Stomach (tissue), 8 donors: ENCODE measurements at regions not wholly inside any gene's neighbourhood (a gene's known extent, or its start where the extent isn't known, plus 50 kb on each side); places are given as distances from the start of the nearest gene placed in this dataset.

Source experiments
- DNase-seq, 2 donors: peaks; one replicate each; pipeline versions ENCODE4 v3.0.0 to v3.0.0-alpha.2; 2013 to 2019
- H3K27ac ChIP-seq, 5 donors: fragments of 200-600 bp in 4 of 5; sonication (generic) in 4 of 5; one replicate each; pipeline ENCODE4 v1.5.1; 2013 to 2019; ENCODE audit warnings: mild to moderate bottlenecking in 1 of 5, moderate library complexity in 1 of 5
- H3K27me3 ChIP-seq, 3 donors: fragments of 200-600 bp; sonication (generic); one replicate each; pipeline ENCODE4 v1.5.1; 2017 to 2019; ENCODE audit warnings: mixed run types in 1 of 3
- H3K36me3 ChIP-seq, 4 donors: fragments of 200-600 bp; sonication (generic); 1 replicate in 3 of 4; 2 replicates in 1 of 4; pipeline ENCODE4 v1.5.1; 2016 to 2019
- H3K4me1 ChIP-seq, 4 donors: fragments of 200-600 bp; sonication (generic); one replicate each; pipeline ENCODE4 v1.5.1; 2016 to 2019
- H3K4me3 ChIP-seq, 4 donors: fragments of 200-600 bp; sonication (generic) in 3 of 4; one replicate each; pipeline ENCODE4 v1.5.1; 2016 to 2019; ENCODE audit warnings: mild to moderate bottlenecking in 1 of 4
- H3K9me3 ChIP-seq, 4 donors: fragments of 200-600 bp; sonication (generic); one replicate each; pipeline ENCODE4 v1.5.1; 2016 to 2019
- CTCF ChIP-seq, 7 experiments: fragments of 450-650 bp in 4 of 7; fragments of 200-600 bp in 3 of 7; sonication (generic) in 3 of 7; IDR thresholded peaks; one replicate each; pipeline ENCODE4 v1.5.1; 2016 to 2019; ENCODE audit warnings: antibody characterized with exemption in 7 of 7, control low read depth in 2 of 7, mild to moderate bottlenecking in 1 of 7
- EP300 ChIP-seq: sonication (generic); formaldehyde crosslinking; IDR thresholded peaks from one replicate; pipeline ENCODE4 v1.6.1; 2017; ENCODE audit warnings: antibody characterized with exemption
- POLR2A ChIP-seq, 4 donors: fragments of 450-650 bp; IDR thresholded peaks; one replicate each; pipeline ENCODE4 v1.6.1; 2016; ENCODE audit warnings: antibody characterized with exemption in 4 of 4, control low read depth in 2 of 4, mild to moderate bottlenecking in 1 of 4, moderate library complexity in 1 of 4
- POLR2AphosphoS5 ChIP-seq, 3 donors: sonication (generic); formaldehyde crosslinking; IDR thresholded peaks; one replicate each; pipeline ENCODE4 v1.6.1; 2016; ENCODE audit warnings: antibody characterized with exemption in 3 of 3
- WGBS, 5 donors: extraction: QIAGEN DNeasy Blood & Tissue Kit in 3 of 5; methylation state at CpG; one replicate each; pipeline versions ENCODE4 v1.1.5 to v1.1.7; 2013 to 2018; 5-methylcytosine and 5-hydroxymethylcytosine counted together
- intact Hi-C: fragments of 100-400 bp; cut with DNase I; formaldehyde crosslinking; loops from one replicate; pipeline ENCODE4 v1.15.1; 2023; ENCODE audit warnings: low total_unique reads
- donor health status: healthy with polysubstance abuse.
- donor health status: Bipolar disorder and iron deficiency.
- donor health status: healthy.

- no peak for DNase-seq
- Histone ChIP-seq H3K9me3 (peaks cover 0 to 2% (median 0%) of the 10 kb centered on the region in 4 donors), H3K27me3 (peaks cover 0 to 37% (median 14%) of the 10 kb centered on the region in 3 donors), H3K4me1 (no peaks in the 10 kb centered on the region), H3K36me3 (no peaks in the 10 kb centered on the region), H3K27ac (no peak overlapping the region), H3K4me3 (no peak overlapping the region)
- WGBS, 5 donors = 69 to 79% (median 74%) methylated on average over 6 of the region's 6 CpGs
- TF ChIP-seq EP300 (no peak), POLR2AphosphoS5 (IDR thresholded peaks at IDR 0.05) (no peak), CTCF (IDR thresholded peaks at IDR 0.05) (no peak), POLR2A (IDR thresholded peaks at IDR 0.05) (no peak)
- intact Hi-C loops = no loop called here
Observed at GRCh38 chr5:1999794-2000193, 117.1 kb upstream of the IRX4 start.

GRCh38 chr5:1998716-1999317, 116.1 kb upstream of the IRX4 start:
- H3K27ac ChIP-seq = no peak overlapping the region
- no peaks in the 10 kb centered on the region for H3K36me3 ChIP-seq
- peaks cover 2 to 11% (median 3%) of the 10 kb centered on the region in 4 donors for H3K9me3 ChIP-seq
- no peak overlapping the region for H3K4me3 ChIP-seq
- H3K27me3 ChIP-seq = peaks cover 0 to 27% (median 9%) of the 10 kb centered on the region in 3 donors
- intact Hi-C loops = no loop called here
- 73 to 85% (median 81%) methylated on average over 4 of the region's 4 CpGs for WGBS, 5 donors
- TF ChIP-seq EP300 (no peak), POLR2A (IDR thresholded peaks at IDR 0.05) (no peak), POLR2AphosphoS5 (IDR thresholded peaks at IDR 0.05) (no peak), CTCF (IDR thresholded peaks at IDR 0.05) (no peak)
- DNase-seq = no peak
- no peaks in the 10 kb centered on the region for H3K4me1 ChIP-seq

GRCh38 chr5:1998348-1998669, 115.6 kb upstream of the IRX4 start:
- Histone ChIP-seq H3K4me1 (no peaks in the 10 kb centered on the region), H3K36me3 (no peaks in the 10 kb centered on the region), H3K4me3 (no peak overlapping the region), H3K9me3 (peaks cover 3 to 16% (median 7%) of the 10 kb centered on the region in 4 donors), H3K27ac (no peak overlapping the region), H3K27me3 (peaks cover 0 to 22% (median 9%) of the 10 kb centered on the region in 3 donors)
- no peak for DNase-seq
- no peak for TF ChIP-seq EP300
- no peak for TF ChIP-seq POLR2A (IDR thresholded peaks at IDR 0.05)
- TF ChIP-seq CTCF (IDR thresholded peaks at IDR 0.05) = no peak
- no peak for TF ChIP-seq POLR2AphosphoS5 (IDR thresholded peaks at IDR 0.05)
- 77 to 95% (median 85%) methylated on average over 1 of the region's 1 CpG for WGBS, 5 donors
- intact Hi-C loops = no loop called here

- peaks cover 0 to 19% (median 9%) of the 10 kb centered on the region in 3 donors for H3K27me3 ChIP-seq
- no peak overlapping the region for H3K27ac ChIP-seq
- no peak overlapping the region for H3K4me3 ChIP-seq
- H3K9me3 ChIP-seq = peaks cover 3 to 21% (median 10%) of the 10 kb centered on the region in 4 donors
- H3K4me1 ChIP-seq = no peaks in the 10 kb centered on the region
- intact Hi-C loops = no loop called here
- H3K36me3 ChIP-seq = no peaks in the 10 kb centered on the region
- TF ChIP-seq POLR2AphosphoS5 (IDR thresholded peaks at IDR 0.05) (no peak), CTCF (IDR thresholded peaks at IDR 0.05) (no peak), POLR2A (IDR thresholded peaks at IDR 0.05) (no peak), EP300 (no peak)
- no peak for DNase-seq
- 78 to 90% (median 84%) methylated on average over 6 of the region's 6 CpGs for WGBS, 5 donors
Observed at GRCh38 chr5:1997640-1998347, 115.1 kb upstream of the IRX4 start.
